COLO668 (cell line): ENCODE measurements at regions not wholly inside any gene's neighbourhood (a gene's known extent, or its start where the extent isn't known, plus 50 kb on each side); places are given as distances from the start of the nearest gene placed in this dataset.
"Not testable (repeated sequence)": the region's sequence is repeated elsewhere in the genome, so short reads cannot be mapped to it uniquely, and the experiment has no call there.

Experiments
- DNase-seq: peaks from one replicate; lab custom pipeline; 2025; ENCODE audit not compliant: unreplicated experiment; lab: John Stamatoyannopoulos, UW

DNA sequence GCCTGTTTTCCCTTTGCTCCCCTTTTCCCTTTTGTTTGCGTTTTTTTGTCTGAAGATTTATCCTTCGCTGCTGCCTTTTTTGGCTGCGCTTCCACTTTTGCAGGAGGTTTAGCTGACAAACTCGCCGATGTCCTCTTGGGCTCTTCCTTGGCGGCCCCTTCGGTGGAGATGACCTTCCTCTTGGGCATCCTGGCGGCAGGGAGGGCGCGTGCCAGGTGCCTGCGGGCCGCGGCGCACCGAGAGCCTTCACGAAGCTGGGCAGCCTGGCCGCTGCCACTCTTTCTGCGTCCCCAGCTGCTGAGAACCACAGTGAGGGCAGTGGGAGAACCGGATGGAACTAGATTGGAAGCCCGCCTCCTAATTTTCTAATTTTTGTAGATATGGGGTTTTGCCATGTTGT lies 197.1 kb upstream of the C2CD4B start:
- DNase-seq: no peak

DNA sequence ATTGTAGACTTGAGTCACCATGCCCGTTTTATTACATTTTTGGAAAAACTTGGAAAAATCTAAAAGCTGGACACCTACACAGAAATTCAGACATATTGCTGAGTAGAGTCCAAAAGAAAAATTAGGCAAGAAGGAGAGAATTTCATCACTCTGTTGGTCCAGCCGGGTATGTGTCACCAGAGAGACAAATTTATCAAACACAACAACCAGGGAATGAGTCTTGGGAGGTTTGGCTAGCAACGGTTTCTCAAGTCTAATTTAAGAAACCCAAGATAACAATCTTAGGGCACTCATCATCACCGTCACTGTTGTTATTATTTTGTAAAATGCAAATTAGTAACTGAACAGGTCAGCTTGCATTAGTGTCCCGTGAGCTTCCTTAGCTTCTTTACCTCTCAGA lies 197.5 kb upstream of the C2CD4B start:
- DNase-seq: no peak

DNA sequence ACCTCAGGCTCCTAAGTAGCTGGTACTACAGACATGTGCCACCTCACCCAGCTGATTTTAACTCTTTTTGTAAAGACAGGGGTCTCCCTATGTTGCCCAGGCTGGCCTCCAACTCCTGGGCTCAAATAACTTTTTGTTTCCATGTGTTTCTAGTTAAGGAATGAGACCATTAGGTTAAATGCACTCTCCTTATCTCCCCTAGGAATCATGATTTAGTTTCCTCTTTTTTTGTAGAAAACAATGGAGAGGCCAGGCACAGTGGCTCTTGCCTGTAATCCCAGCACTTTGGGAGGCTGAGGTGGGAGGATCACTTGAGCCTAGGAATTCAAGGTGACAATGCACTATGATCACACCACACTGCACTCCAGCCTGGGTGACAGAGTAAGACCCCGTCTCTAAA lies 198.8 kb upstream of the C2CD4B start:
- no peak for DNase-seq

DNA sequence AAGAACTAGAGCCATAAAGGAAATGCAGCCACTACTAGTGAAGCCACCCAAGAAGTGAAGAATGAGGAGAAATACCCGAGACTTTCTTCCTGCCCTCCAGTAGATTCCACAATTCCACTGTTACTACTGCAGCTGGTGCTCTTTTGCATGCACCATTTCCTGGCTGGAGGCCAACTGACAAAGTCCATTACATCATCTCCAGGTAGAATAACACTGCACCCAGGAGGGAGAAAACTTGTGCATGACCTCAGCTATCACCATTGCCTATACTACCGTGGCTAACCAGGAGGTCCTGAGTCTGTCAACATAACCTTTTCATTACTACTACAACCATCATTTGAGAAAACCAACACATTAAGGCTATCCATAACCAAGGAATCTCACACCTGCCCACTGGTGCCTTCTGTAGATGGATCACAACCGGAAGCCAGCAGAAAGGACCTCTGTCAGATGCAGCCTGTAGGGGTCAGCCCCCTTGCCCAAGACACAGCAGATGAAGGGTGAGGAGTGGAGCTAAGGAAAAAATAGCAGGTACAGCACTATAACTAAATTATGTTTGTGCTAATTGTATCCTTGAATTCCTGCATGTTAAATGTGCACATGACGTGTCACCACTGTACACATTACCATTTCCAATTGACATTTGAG lies 200.8 kb upstream of the C2CD4B start:
- peak; percentile 90 for DNase-seq

DNA sequence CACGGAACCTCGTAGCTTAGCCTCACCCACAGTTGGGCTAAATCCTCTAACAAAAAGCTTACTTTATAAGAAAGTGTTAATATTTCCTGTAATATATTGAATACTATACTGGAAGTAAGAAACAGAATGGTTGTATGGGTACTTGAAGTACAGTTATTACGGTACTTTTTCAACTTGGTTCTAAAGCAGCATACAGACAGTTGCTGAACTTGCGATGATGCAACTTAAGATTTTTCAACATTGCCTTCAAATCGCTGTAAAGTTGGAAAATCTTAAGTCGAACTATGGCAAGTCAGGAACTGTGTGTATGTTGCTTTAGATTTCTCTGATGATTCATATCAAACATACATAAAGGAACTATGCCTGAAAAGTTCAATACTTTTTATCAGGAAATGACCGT lies 204.4 kb upstream of the C2CD4B start:
- no peak for DNase-seq

DNA sequence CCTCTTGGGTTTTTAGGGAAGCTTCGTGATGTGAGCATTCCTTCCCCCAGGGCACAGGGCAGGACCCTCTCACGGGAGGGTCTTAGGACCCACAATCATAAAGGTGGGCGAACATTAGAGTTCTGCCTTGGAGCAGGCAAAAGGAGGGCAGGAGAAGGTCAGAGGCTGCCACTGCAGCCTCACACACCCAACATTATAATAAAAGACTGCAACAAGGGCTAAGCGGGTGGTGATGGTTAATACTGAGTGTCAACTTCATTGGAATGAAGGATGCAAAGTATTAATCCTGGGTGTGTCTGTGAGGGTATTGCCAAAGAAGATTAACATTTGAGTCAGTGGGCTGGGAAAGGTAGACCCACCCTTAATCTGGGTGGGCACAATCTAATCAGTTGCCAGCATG lies 206.6 kb upstream of the C2CD4B start:
- not testable (repeated sequence) for DNase-seq

DNA sequence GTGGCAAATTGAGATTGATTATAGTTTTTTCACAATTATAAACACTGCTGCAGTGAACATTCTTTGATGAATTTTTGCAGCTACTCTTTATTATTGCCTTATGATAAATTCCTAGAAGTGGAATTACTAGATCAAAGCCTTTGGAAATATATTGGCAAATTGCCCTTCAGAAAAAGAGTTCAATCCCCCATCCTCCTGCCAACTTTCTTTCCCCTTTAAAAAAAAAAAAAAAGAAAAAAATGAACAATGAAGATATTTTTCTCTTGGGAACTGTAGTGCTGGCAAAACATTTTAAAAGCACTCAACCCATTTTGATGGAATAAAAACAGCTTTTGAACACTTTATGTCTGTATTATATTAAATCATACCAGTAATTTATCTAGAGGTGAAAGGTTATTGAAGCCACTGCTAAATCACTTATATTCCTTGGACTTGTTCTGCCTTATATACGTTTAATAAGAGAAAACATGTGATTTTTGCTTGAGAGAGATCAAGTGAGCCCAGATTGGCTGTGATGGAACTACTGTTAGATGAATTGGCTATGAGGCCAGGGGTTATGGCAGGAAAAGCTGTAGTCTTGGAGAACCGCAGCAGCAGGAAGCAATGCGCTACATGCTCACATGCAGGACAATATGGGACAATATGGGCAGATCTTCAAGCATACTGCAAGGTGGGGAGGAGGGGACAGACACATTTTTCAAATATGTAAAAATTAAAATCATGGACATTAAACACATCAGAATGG lies 212.8 kb upstream of the C2CD4B start:
- no peak for DNase-seq

DNA sequence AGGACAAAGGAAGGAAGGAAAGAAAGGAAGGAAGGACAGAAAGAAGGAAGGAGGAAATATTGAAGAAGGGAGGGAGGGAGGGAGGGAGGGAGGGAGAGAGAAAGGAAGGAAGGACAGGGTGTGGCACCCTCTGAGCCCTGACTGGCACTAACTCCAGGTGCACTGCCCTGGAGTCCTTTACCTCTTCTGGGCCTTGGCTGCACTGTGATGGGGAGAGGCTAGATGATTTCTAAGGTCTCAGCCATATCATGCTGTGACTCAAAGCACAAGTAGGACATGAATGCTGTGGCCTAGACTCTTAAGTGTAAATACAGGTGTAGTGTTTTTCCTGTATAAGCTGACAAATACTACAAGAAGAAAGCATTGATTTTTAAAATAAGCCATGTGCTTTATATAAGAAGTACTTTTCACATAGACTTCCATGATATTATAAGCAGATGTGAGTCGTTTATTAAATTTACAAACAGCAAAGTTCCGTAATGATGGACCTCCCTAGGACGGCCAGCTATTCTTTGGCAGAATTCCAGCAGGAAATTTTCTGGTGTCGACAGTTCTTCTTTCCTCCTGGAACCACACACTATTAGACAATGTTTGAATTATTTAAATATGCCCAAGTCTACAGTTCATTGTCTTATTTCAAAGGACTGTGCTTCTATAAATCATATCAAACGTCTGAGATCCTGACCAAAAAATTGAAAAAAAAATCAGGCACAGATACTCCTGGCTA lies 213.8 kb upstream of the C2CD4B start:
- DNase-seq: no peak

DNA sequence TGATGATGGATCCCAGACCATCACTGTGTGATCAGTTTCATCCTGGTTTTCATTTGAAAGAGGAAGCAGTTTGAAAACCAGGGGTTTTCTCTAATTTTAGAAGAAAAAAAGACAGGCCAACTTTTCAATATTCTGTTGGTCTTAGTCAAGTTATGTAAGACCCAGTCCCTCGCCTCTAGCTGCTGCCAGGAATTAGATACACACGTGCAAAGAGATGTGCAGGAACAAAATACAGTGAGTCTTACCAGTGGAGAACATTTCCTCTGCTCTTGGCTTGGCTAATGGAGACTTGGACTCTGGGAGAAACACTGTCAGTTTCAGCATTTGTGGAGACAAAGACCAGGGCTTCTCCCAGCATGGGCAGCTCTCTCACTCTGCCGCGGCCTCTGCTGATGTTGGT lies 214.9 kb upstream of the C2CD4B start:
- DNase-seq: no peak

DNA sequence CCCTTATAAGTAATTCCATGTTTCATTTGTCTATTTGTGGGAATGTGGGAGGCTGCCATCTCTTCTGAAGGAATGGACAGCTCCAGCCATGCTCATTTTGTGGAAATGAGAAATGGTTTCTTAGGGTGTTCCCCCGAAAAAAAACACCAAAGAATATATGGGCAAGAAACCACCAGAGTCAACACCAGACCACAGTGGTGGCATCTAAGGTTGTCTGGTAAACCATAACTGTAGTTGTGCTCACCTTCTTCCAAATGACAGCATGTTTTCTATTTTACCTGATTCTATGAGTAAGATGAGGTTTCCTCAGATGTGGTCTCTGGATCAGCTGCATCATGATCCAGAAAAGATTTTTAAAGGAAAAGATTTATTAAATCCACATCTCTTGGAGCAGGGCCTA lies 217.0 kb upstream of the C2CD4B start:
- no peak for DNase-seq

DNA sequence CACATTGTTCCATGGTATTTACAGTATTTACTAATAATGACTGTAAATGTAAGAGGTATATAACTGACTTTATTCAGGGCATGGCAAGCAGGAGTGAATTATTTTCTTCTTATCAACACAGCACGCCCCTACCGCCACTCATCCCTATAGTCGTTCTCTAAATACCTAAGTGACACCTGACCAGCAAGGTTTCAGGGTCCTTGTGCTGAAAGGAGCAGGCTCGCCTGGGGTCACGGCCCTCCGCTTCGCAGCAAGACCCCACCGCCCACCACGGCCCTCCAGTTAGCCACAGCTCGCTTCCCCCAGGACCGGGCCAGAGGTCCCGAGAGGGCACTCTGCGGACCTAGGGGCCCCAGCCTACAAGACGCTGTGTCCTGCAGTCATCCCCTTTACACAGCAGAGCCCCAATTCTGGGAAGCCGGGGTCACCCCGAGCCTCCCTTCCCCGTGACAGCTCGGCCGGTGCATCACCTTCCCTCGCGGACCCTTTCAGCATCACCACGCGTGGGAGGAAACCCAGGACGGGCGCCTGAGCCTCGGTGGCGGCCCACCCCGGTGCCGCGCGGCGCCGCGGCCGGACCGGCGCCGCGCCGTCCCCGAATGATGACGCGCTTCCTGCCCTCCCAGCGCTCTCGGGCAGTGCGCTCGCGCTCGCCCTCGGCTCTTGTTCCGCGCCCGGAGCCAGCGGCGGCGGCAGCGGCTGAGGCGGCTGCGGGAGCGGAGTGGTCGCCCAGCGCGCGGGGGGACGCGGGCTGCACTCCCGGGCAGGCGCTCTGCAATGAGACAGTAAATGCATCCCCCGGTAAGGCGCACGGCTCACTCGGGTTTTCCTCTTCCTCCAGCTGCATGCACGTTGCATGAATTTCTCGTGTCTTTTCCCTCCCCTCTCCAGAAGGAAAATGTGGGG lies 225.1 kb upstream of the C2CD4B start, which contains the start of gene TLN2:
Gene TLN2 (plus strand): TSS at position 666 of the 906 bp plus-strand sequence.
- peak; percentile 90 for DNase-seq

DNA sequence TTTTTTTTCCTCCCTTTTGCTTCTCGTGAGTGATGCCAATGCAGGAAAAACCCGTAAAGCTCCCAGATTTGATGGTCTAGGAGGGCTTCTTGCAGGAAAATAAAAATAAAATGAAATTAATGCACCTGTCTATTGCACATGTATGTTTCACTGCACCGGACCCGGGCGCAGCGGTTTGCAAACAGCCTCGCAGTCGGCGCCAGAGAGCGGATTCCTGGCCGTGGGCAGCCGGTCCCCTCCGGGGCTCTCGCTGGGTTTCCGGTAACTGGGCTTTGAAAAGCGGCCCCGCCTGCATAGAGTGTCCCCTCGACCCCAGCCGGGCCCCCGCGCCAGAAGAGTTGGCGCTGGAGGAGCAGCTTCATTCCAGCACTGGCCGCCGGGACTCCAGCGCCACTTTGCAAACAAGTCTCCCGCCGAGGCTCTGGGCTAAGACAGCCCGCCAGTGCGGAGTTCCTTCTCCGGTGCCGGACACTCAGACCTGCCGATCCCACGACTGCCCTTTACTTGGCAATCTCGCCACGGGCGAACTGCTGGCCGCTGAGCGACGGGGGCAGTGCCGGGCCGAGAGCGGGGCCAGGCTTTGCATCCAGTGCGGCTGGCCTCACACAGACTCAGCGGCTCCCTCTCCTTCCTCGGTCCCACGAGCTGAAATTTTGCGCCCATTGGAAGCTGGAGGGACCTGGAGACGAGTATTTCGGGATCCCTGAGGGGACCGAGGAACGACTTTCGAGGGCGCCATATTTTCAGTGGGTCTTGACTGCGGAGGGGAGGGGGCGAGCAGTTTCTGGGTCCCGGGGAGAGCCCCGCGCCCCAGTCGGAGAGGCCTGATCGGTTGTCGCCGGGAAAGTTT lies 225.9 kb upstream of the C2CD4B start:
- peak; percentile 62 for DNase-seq

DNA sequence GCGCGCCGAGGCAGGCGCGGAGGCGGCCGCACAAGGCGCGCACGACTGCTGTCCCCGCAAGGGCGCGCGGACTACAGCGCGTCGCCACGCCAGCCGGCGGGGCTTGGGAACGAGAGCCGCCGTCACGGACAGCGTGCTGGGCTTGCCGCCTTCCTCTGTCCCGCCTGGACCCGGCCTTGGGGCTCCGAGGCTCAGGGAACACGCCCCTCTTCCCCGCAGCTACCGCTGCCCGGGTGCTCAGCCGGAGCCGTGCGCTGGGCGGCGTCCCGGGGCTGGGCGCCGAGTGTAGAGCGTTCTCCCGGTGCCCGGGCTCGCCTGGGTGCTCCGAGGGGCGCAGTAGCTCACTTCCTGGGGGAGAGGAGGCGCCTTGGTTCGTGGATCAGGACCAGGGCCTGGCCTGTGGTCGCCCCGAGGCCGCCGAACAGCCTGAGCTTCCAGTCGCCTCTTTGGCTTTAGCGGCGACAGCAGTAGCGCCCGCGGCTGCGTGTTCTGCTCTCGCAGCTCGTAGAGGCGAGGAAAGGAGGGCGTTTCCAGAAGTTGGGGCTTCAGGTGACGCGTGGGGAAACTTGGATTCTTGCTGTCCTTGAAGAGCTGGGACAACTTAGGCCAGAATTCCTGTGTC lies 226.7 kb upstream of the C2CD4B start:
- DNase-seq: peak; percentile 65

DNA sequence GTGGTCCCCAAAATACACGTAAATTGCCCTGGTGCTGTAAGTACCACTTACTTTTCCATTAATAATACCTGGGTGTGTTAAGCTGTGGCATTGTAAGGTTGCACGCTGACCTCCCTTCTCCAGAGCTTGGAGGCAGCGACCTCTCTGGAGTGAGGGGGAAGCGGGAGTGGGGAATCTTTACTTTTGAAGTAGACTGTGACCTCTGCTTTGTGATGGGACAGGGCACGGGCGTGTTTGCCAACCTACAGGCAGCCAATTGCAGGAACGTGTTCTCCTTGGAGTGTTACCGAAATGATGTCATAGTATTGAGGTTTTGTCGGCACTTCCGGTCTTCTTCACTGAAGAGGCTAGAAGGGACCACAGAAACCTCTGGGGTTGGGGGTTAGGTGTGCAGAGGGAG lies 227.3 kb upstream of the C2CD4B start:
- DNase-seq: no peak

DNA sequence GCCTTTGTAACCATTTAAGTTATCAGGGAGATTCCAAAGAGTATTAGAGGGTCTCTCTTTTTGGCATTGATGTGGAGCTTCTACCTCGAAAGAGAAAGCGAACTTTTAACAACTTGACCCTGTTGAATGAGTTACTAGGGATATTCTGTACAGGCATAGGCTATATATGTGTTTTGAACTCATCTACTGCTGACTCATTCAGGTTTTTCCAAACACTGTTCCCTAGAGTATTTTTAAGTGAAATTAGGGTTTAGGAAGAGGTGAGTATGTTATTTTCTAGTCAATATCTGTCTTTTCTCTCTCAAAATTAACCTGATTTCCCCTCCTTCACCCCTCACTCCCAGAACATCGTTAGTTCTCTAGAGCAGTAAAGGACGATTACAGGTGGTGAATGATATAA lies 228.1 kb upstream of the C2CD4B start:
- DNase-seq: no peak

DNA sequence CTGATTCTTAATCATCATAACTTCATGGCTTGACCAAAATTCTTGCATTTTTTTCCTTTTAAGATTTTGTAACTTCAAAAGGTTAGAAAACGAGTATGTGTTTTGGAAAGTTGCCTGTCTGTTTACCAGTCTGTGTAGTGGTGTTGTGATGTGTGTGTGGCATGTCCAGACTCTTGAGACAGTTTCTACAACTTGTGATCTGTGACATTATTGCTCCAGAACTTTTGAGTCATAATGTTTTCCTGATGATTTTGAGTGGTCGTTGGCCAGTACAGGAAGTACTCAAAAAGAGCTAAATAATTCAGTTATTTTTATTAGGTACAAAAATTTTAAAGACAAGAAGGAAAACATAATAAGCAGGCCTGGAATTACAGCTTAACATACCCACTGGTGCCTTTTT lies 229.0 kb upstream of the C2CD4B start:
- no peak for DNase-seq

DNA sequence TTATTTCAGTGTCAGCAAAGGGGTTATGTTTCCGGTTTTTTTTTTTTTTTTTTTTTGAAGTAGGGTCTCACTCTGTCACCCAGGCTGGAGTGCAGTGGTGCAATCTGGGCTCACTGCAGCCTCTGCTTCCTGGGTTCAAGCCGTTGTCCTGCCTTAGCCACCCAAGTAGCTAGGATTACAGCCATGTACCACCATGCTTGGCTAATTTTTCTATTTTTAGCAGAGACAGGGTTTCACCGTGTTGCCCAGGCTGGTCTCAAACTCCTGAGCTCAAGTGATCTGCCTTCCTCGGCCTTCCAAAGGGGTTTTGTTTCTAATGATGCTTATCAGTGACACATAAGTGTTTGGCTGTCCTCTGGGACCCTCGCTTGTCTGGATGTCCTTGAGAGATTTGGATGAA lies 235.7 kb upstream of the C2CD4B start:
- no peak for DNase-seq

DNA sequence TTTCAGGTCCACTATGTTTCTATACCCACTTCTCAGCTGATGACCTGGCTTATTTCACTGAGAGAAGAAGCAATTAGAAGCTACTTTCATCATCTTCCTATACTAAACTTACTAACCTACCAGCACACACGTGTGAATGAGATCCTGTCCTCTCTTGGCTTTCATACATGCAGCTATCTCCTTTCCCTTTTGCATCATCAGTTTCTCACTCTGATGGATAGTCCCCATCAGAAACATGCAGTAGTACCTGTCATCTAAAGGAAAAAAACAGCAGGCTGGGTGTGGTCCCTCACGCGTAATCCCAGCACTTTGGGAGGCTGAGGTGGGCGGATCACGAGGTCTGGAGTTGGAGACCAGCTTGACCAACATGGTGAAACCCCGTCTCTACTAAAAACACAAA lies 237.6 kb upstream of the C2CD4B start:
- DNase-seq: no peak

DNA sequence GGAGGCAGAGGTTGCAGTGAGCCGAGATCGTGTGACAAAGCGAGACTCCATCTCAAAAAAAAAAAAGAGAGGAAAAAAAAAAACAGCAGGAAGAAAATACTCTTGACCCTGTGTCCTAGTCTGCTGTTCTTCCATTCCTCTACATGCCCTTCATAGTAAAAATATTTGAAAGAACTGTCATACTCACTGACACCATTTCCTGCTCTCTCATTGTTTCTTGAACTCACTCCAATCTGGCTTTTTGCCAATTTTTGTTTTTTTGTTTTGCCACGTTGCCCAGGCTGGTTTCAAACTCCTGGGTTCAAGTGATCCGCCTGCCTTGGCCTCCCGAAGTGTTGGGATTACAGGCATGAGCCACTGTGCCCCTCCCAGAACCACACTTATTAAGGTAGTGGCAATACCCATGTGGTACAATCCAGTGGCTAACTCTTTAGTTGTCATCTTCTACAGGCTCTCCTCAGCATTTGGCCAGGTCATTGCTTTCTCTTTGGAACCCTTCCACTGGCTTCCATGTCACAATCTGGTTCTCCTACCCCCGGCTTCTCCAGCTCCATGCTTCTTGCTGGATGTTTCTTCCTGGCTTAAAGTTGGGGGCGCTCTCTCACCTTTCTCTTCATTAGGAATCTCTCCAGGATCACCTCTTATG lies 238.2 kb upstream of the C2CD4B start:
- no peak for DNase-seq
